HG03432 (cell line): ENCODE measurements at regions not wholly inside any gene's neighbourhood (a gene's known extent, or its start where the extent isn't known, plus 50 kb on each side); places are given as distances from the start of the nearest gene placed in this dataset.
A peak's percentile ranks its signal among the peaks of the same experiment; 100 is the strongest.

Experiments
- ATAC-seq: cut with Tn5 transposase; IDR thresholded peaks from one replicate; pipeline ENCODE4 v1.9.1; 2021; ENCODE audit warnings: mild to moderate bottlenecking, moderate library complexity; ENCODE audit not compliant: unreplicated experiment

DNA sequence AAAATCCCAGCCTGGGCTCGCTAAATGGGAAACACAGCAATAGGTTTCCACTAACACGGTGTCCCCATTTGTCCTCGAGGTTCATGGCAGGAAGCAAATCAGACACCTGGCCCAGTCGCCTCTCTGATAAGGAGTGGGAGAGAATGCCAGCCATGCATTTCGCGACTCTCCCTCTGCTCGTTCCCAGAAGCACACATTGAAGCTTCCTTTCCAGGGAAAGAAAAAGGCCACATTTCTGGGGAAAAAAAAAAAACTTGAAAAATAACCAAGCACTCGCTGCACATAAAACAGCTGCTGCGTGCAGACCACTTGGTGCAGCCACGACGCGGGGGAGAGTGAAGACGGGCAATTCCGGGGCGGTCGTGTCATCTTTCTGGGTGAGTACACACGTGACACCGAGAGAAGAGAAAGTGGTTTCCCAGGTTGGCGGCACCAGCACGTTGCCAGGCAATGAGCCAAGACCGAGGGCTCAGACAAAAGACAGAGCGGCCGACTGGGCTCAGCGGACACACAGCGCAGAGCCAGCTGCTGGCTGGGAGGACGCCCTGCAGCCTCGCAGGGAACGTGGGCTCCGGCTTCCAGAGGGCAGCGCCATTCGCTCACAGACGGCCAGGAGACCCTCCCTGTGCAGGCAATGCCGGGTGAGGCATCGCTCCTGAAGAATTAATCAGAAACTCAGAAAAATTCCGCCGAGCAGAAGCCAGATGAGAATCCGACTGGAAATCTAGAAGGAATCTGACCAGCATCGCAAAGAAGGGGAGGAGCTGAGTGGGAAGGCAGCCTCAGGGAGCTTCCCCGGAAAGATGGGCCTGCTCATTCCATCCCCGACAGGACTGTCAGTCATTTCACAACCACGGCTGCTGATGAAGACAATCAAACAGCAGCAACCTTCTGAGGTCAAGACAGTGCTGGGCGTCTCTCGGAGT is 83.2 kb upstream of the IRS2 start:
- no peak for ATAC-seq

DNA sequence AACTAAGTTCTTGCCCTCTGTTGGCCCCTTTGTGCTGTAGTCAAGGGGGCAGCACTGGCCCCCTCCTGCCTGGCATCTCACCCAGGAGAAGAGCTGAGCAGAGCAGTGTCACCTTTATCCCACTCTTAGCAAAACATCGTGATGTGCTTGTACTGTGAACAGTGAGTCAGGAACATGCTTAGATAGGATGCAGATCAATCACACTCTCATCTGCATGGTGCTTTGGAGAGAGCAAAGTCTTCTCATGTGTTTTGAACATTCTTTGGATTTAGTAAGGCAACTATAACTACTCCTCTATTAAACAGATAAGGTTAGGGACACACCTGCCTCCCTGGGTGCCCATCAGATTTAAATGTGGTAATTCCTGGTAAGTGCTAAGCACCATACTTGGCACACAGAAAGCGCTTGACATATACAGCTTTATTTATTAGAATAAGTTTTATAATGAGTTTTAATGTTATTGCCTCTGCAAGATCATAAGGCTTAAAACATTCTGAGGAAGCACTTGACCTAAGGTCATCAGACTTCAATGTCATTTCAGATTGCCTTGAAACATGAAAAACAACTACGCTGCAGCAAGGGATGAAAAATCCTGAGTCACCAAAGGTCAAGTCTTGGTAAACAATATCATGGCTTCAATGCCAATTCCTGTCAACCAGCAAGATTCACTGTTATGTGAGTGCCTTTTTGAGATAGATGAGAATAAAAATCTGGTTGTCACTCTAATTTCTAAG is 82.4 kb upstream of the IRS2 start:
- no peak for ATAC-seq

DNA sequence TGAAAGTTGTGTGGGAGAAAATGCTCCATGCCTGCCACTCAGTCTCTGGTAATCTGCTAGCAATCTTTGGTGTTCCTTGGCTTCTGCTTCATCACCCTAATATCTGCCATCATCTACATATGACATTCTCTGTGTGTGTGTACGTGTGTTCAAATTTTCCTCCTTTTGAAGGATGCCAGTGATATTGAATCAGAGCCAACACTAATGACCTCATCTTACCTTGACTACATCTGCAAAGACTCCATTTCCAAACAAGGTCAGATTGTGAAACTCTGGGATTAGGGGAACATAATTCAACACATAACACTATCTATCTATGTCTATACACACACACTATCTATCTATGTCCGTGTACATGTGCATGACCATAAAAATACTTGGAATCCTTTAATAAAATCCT is 81.4 kb upstream of the IRS2 start:
- no peak for ATAC-seq

DNA sequence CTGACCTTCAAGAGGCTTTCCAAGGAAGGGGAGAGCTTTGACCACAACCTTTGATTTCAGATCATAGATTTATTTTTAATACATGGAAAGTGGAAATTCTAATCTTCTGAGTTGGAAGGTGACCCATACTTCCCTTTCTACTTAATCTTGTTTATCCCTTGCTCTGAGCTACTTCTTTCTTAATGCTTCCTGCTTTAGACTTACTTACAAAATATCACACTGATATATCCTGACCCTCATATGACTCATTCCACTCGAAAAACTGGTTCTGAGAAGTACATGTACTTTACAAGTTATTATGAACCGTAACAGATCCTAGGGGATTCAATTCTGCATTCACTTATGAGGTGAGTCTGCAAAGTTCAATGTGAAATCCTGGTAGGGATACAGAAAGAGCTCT is 76.2 kb upstream of the IRS2 start:
- ATAC-seq: no peak

DNA sequence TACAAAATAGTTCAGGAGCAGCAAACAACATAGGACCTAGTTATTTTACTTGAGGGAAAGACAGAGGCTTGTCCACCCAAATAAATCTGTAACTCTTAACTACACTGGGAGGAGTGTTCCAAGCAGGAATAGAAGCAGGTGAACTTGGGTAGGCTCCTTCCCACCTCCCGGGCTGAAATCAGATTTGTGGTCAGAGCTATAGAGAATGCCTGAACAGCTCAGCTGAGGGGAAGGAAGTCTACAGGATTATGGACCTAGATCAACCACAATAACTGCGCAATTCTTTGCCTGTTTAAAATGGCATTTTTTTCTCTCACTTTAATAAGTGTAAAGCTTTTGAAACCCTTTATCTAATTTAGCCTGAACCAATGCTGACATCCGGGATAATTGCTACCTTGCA is 73.5 kb upstream of the IRS2 start:
- ATAC-seq: no peak

DNA sequence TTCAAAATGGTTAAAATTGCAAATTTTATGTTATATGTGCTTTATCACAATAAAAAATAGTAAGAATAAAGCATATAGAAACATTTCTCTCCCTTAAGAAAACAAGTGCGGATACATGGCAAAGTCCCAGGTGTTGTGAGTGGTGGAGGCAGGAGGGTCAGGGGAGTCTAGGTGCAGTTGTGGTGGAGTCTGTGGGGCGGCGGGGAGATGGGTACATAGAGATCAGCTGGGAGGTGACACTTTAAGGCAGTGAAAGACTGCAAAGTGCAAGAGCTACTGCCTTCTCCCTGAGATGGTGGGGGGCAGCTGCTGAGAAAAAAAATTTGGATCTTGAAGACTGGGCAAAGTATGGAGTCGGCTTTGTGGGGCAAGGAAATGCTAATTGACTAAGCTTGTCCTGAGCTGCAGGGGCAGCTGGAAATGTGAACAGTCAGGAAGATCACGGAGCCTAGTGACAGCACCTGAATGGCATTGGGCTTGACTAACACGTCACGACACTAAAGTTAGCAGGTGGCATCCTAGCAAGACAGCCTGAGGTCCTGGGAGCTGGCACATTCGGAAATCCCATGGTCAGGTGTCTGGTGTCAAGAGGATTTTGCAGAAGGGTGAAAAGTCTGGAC is 72.9 kb upstream of the IRS2 start:
- no peak for ATAC-seq

DNA sequence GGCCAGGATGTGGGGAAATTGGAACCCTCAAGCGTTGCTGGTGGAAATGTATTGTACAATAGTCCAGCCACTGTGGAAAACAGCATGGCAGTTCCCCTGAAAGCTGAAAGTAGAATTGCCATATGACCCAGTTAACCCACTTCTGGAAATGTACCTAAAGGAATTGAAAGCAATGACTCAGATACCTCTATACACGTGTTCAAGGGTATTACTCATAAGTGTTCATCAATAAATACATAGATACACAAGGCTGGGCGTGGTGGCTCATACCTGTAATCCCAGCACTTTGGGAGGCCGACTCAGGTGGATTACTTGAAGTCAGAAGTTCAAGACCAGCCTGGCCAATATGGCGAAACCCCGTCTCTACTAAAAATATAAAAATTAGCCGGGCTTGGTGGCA is 71.9 kb upstream of the IRS2 start:
- no peak for ATAC-seq

DNA sequence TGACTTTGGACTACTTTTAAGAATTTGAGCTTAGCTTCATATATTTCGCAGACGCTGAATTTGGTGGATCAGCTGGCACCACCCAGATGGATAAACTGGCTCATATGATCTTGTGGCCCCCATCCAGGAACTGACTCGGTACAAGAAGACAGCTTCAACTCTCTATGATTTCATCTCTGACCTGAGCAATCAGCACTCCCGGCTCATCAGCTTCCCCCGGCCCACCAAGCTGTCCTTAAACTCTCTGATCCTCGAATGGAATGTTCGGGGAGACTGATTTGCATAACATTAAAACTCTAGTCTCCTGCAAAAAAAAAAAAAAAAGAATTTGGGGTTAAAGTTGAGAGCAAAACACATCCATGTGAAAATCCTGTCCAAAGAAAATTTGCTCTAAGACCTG is 71.4 kb upstream of the IRS2 start:
- ATAC-seq: no peak

DNA sequence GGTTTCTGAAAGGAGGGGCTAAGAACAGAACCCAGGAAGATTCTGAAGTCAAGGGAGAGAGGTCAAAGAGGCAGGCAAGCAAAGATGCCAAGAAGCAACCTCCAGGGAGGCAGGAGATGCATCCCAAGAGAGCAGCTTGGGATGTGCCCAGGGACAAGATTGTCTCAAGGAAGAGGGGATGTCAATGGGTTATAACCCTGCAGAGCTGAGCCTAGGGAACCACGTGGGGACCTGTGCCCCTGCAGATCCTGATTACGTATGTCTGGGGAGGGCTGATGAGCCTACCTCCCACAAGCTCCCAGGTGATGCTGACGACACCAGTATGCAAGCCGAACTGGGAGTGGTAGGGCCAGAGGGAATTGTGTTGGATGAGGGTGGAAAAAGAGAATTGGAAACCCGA is 70.9 kb upstream of the IRS2 start:
- ATAC-seq: no peak

DNA sequence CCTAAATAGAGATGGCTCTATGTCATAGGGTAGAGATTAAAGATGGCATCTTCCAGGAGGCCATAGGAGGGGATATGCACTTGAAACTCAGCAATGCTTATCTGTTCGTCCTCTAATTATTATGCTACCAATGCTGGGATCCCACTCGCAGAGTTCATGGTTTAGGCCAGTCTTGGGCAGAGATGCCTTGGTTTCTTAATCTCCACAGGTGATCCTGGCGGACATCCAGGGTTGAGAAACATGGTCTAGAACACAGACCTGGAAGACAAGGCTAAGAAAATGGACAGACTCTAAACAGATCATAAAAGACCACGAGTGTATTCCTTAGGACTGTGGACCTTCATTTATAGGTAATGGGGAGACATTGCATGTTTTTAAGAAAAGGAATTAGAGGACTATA is 70.0 kb upstream of the IRS2 start:
- ATAC-seq: no peak

DNA sequence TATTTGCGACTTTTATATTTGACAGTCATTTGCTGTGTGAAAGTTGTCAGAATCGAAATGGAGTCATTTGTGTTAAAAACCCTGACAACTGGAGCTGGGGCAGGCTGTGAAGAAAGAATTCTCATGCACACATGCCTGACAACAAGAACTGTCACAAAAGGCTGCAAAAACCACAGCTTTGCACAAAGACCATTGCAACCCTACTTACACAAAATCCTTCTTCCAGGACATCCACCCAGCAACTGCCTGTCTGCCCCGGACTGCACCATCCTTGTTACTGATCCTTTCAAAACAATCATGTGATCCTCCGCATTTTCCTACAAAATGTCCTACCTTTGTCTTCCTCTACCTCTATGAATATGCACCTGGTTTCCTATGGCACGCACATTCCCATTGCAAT is 66.8 kb upstream of the IRS2 start:
- ATAC-seq: no peak

DNA sequence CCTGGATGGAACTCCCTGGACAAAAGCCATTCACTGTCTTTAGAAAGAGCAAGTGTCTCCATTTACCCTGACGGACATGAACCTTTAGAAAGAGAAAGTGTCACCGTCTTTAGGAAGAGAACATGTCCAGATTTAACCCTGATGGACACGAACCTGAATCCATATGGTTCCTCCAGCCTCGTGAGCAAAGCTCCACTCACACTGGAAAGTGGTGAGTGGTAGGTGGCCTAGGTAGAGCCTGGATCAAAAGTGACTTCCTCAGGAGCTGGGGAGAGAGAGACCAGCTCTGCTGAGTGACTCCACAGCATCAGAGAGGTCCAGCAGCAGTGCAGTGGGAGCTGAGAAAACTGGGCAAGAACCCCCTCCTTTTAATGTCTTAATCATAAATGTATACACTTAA is 59.8 kb upstream of the IRS2 start:
- no peak for ATAC-seq

DNA sequence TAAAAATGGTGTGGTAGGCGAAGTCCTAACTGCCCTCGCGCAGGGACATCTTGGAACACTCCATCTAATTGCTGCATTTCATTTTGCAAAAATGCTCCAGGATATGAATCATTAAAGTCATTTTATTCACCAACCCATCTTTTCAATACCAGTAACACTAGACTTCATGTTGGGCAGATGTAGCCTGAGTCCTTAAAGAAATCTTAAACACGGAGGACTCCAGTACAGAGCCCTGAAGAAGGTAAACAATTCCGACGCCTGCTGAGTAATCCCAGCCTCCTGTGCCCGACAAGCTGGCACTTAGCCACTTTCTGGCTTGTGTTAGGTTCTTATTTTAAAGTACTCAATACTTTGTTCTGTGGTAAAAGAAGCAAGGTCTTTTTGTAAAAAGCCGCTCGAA is 58.0 kb upstream of the IRS2 start:
- ATAC-seq: no peak

DNA sequence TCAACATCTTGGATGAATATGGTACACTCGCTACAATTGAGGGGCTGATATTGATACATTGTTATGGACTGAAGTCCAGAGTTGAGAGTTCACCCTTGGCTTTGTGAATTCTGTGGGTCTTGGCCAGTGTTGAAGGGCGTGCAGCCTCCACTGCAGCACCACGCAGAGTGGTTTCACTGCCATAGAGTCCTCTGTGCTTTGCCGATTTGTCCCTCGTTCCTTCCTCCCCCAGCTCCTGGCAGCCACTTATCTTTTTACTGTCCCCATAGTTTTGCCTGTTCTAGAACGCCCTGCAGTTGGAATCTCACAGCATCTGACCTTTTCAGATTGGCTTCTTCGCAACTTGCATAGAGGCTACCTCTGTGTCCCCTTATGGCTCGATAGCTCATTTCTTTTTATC is 57.3 kb upstream of the IRS2 start:
- ATAC-seq: no peak

DNA sequence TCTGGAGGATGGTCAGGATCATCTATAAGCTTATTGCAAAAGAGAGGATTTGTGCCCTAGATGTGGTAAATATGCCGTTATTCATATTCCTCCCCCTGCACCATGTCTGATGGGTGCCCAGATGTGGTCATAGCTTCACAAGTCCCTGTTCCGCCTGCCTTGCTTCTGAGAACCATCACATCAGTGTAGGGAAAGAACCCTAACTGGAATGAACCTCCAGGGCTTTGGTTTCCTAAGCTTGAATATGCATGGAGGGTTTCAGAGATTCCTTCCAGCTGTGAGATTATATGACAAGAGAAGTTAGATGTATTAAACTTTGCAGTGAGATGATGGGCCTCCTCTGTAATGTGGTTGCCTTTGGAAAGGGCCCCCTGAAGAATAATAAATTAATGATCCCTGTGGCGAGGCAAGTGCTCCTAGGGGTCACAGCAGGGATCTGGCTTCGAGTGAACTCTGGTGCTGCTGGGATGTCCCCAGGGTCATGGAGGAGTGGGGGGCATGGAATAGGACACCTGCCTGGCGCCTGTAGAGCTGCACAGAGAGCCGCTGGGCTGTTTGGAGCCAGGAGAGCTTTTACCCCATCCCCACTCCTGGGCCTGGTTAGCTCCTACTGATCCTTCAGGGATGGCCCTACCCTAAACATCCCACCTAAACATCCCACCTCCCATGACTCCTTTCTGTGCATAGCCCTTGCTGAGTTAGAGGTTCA is 56.0 kb upstream of the IRS2 start:
- ATAC-seq: no peak

DNA sequence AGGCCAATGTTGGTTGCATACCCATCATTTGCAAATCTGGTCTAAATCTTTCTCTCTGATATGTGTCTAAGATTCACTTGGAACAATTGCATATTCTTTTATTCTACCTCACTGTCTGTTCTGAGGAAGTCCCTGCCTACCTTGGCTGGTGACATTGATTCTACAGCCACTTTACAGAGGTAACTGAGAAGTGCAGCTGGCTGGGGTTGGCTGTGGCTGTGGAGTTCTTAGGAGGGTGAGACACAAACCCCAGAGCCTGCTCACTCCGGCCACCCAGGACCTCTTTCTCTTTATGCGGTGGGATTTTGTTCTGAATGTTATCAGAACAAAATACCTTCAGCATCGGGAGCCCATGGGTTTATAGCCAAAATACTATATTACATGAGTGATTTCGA is 54.5 kb upstream of the IRS2 start:
- ATAC-seq: no peak

DNA sequence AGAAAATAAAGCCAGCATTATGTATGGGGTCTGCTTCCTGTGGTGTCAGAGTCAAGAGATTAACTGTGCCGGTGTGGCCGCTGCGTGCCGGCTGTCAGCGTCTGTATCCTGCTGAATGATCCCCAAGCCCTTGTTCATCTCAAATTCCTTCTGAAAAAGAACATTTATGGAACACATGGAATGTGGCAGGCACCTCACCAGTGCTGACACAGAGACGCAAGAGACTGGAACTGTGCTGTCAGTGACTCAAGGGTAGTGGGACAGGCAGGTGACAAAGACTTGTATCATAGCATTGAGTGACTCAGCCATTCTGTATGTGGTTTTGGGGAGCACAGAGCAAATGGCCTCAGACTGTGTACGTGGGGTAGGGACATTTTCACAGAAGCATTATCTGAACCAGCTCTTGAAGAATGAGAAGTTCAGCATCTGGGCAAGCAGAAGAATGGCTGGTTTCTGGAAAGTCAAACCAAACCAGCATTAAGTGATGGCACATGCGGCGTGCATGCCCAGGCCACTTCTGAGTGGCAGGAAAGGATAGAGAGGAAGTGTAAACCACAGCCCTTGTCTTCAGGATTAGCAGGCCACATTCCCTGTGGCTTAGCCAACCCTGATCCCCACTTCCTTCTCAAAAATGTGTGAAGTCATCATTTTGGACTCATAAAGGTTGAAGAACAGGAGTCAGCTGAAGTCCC is 54.0 kb upstream of the IRS2 start:
- peak; percentile 47 for ATAC-seq

DNA sequence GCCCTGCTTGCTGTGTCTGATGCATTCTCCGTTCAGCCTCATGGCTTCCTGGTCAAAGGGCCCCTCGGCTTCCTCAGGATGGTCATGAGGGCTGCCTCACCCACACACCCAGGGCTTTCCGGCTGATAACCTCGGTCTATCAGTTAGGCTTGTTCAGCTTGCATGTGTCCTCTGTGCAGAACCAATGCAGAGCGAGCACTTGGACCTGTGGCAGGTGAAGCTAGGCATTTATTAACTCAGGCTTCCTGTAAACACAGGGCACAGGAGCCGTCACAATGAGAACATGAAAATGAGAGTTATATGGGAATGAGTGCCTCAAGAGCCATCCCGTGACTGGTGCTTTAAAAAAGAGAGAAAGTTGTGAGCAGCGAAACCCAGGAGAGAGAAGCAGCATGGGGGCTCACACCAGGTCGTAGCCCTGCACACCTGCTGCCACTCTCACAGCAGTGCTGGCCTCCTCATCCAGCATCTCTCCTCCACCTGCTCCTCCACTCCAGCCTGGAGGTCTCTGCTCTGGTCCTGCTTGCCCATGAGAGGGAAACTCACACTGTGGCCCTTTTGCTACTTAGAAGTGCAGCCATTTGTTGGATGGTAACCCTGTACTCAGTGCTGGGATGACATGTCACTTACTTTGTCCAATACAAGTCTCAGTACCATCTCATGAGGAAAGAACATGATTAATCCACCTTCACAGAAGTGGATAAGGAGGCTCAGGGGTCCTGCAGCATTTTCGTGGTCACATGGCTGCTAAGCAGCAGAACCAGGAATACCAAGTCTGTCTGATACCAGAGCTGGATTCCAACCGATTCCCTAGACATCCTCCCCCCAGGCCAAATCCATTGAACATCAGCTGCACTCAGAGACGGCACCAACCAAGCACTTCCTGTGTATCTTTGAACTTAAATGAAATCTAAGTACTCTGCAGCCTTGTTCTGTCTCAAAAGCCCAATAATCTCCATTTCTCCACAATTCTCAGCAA is 50.5 kb upstream of the IRS2 start:
- ATAC-seq: peak; percentile 79
